Neural cell (in vitro differentiated cells): ENCODE measurements at regions not wholly inside any gene's neighbourhood (a gene's known extent, or its start where the extent isn't known, plus 50 kb on each side); places are given as distances from the start of the nearest gene placed in this dataset.

Experiments
- H2AFZ ChIP-seq: fragments of 200-600, 300-800 bp; sonication (generic), shearing (Covaris generic); 2 replicates; pipeline ENCODE4 v1.6.0; 2014; ENCODE audit warnings: low read depth, mild to moderate bottlenecking, antibody characterized with exemption, low read length, moderate library complexity
- H3F3A ChIP-seq: fragments of 200-600 bp; shearing (Covaris generic); 2 replicates; pipeline ENCODE4 v1.6.1; 2016; ENCODE audit warnings: mild to moderate bottlenecking, moderate library complexity, mixed read lengths, antibody characterized with exemption, low read length; ENCODE audit not compliant: insufficient read depth, poor library complexity, severe bottlenecking
- H3K27ac ChIP-seq: fragments of 200-600, 300-800 bp; sonication (generic), shearing (Covaris generic); 2 replicates; pipeline ENCODE4 v1.5.1; 2014; ENCODE audit warnings: mild to moderate bottlenecking, low read length, moderate library complexity
- H3K27me3 ChIP-seq: fragments of 300-800, 200-600 bp; sonication (generic), shearing (Covaris generic); 2 replicates; pipeline ENCODE4 v1.6.0; 2014; ENCODE audit warnings: mild to moderate bottlenecking, low read depth, low read length, moderate library complexity; ENCODE audit not compliant: insufficient read depth
- H3K36me3 ChIP-seq: fragments of 300-800, 200-600 bp; sonication (generic), shearing (Covaris generic); 2 replicates; pipeline ENCODE4 v1.5.1; 2014; ENCODE audit warnings: mild to moderate bottlenecking, antibody characterized with exemption, low read length, moderate library complexity; ENCODE audit not compliant: insufficient read depth
- H3K4me2 ChIP-seq: fragments of 300-800, 200-600 bp; sonication (generic), shearing (Covaris generic); 2 replicates; pipeline ENCODE4 v1.6.0; 2014; ENCODE audit warnings: mild to moderate bottlenecking, low read length
- H3K4me3 ChIP-seq: fragments of 300-800, 200-600 bp; sonication (generic), shearing (Covaris generic); 2 replicates; pipeline ENCODE4 v1.5.1; 2014; ENCODE audit warnings: mild to moderate bottlenecking, low read length, moderate library complexity
- H3K79me2 ChIP-seq: fragments of 200-600 bp; shearing (Covaris generic); replicated peaks from 2 replicates; pipeline ENCODE4 v1.6.0; 2014; ENCODE audit warnings: mild to moderate bottlenecking, low read length, moderate library complexity; ENCODE audit not compliant: insufficient read depth
- H3K9ac ChIP-seq: fragments of 300-800, 200-600 bp; sonication (generic), shearing (Covaris generic); 2 replicates; pipeline ENCODE4 v1.6.1; 2016; ENCODE audit warnings: mild to moderate bottlenecking, low read length, mixed read lengths
- H3K9me2 ChIP-seq: fragments of 200-600 bp; shearing (Covaris generic); 2 replicates; pipeline ENCODE4 v1.6.1; 2016; ENCODE audit warnings: mild to moderate bottlenecking, low read length, mixed read lengths; ENCODE audit not compliant: insufficient read depth
- H3K9me3 ChIP-seq: fragments of 200-600, 300-800 bp; sonication (generic), shearing (Covaris generic); 2 replicates; pipeline ENCODE4 v1.6.1; 2016; ENCODE audit warnings: mild to moderate bottlenecking, mixed run types, low read length, moderate library complexity, mixed read lengths
- H4K20me1 ChIP-seq: fragments of 200-600 bp; shearing (Covaris generic); 2 replicates; pipeline ENCODE4 v1.6.1; 2016; ENCODE audit warnings: mild to moderate bottlenecking, mixed run types; ENCODE audit not compliant: insufficient read depth
- EP300 ChIP-seq: fragments of 450-650 bp; conservative IDR thresholded peaks from 2 replicates; pipeline ENCODE4 v1.6.1; 2014; ENCODE audit warnings: antibody characterized with exemption, mild to moderate bottlenecking, moderate library complexity; ENCODE audit not compliant: poor library complexity, severe bottlenecking
- EZH2 ChIP-seq: fragments of 200-600, 300-800 bp; shearing (Covaris generic), sonication (generic); IDR thresholded peaks from 2 replicates; pipeline ENCODE4 v1.6.1; 2014; ENCODE audit warnings: antibody characterized with exemption, low read length, borderline replicate concordance, mild to moderate bottlenecking; ENCODE audit not compliant: insufficient read depth, poor library complexity, severe bottlenecking
- MXI1 ChIP-seq: fragments of 450-650 bp; conservative IDR thresholded peaks from 2 replicates; pipeline ENCODE4 v1.6.1; 2014; ENCODE audit warnings: antibody characterized with exemption, mild to moderate bottlenecking; ENCODE audit not compliant: poor library complexity, severe bottlenecking
- POLR2AphosphoS5 ChIP-seq: IDR thresholded peaks from 2 replicates; pipeline ENCODE4 v1.6.1; 2012
- RAD21 ChIP-seq: fragments of 450-650 bp; conservative IDR thresholded peaks from 2 replicates; pipeline ENCODE4 v1.6.1; 2014; ENCODE audit warnings: antibody characterized with exemption, mild to moderate bottlenecking, moderate library complexity
- SMC3 ChIP-seq: fragments of 450-650 bp; conservative IDR thresholded peaks from 2 replicates; pipeline ENCODE4 v1.6.1; 2014; ENCODE audit warnings: antibody characterized with exemption, mild to moderate bottlenecking, moderate library complexity; ENCODE audit not compliant: poor library complexity
- TAF1 ChIP-seq: IDR thresholded peaks from 2 replicates; pipeline ENCODE4 v1.6.1; 2012; ENCODE audit warnings: low read depth
- TF ChIP-seq, protein P1 (sequence below): IDR thresholded peaks from 2 replicates; pipeline ENCODE4 v1.6.1; 2012; ENCODE audit warnings: borderline replicate concordance
- TF ChIP-seq, protein P2 (sequence below): fragments of 450-650 bp; IDR thresholded peaks from 2 replicates; pipeline ENCODE4 v1.5.1; 2014; ENCODE audit warnings: antibody characterized with exemption, mild to moderate bottlenecking, moderate library complexity; ENCODE audit not compliant: poor library complexity, severe bottlenecking

DNA sequence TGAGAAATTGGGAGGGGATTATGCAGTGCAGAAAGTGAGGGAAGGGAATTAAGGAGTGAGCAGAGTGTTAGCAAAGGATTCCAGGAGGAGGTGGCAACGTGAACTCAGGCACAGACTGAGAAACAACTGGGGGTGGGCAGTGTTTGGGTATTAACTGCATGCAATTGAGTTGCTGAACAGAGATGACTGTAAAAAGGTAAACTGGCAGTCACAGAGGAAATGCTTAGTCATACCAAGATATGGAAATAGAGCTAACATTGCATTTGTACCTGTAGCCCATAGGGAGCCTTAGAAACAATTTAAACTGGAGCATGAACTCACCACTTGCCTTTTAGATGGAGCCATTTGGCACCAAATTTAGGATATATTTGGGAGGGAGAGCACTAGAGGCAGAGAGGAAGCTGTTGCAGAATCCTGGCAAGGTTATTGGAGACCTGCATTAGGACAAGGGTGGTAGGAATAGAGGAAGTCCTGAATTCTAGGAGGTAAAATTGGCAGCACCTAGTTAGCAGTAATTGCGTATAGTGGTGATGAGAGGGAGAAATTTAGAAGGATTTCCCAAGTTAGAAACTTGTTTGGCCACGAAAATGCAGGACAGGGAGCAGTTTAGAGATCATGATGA lies 100.6 kb upstream of the FRY start:
- Histone ChIP-seq H3K36me3 (no peaks in the 10 kb centered on the region), H3K4me3 (no peak overlapping the region), H4K20me1 (no peaks in the 10 kb centered on the region), H3K79me2 (no peaks in the 10 kb centered on the region), H3K4me2 (no peak overlapping the region), H3K9me2 (no peaks in the 10 kb centered on the region), H3K9me3 (no peaks in the 10 kb centered on the region), H3K27me3 (no peaks in the 10 kb centered on the region), H3F3A (no peaks in the 10 kb centered on the region), H2AFZ (no peak overlapping the region), H3K9ac (no peak overlapping the region), H3K27ac (no peak overlapping the region)
- TF ChIP-seq, protein P1, sequence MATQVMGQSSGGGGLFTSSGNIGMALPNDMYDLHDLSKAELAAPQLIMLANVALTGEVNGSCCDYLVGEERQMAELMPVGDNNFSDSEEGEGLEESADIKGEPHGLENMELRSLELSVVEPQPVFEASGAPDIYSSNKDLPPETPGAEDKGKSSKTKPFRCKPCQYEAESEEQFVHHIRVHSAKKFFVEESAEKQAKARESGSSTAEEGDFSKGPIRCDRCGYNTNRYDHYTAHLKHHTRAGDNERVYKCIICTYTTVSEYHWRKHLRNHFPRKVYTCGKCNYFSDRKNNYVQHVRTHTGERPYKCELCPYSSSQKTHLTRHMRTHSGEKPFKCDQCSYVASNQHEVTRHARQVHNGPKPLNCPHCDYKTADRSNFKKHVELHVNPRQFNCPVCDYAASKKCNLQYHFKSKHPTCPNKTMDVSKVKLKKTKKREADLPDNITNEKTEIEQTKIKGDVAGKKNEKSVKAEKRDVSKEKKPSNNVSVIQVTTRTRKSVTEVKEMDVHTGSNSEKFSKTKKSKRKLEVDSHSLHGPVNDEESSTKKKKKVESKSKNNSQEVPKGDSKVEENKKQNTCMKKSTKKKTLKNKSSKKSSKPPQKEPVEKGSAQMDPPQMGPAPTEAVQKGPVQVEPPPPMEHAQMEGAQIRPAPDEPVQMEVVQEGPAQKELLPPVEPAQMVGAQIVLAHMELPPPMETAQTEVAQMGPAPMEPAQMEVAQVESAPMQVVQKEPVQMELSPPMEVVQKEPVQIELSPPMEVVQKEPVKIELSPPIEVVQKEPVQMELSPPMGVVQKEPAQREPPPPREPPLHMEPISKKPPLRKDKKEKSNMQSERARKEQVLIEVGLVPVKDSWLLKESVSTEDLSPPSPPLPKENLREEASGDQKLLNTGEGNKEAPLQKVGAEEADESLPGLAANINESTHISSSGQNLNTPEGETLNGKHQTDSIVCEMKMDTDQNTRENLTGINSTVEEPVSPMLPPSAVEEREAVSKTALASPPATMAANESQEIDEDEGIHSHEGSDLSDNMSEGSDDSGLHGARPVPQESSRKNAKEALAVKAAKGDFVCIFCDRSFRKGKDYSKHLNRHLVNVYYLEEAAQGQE: no peak
- TF ChIP-seq TAF1 (no peak), RAD21 (no peak), SMC3 (no peak), MXI1 (no peak), EZH2 (no peak), POLR2AphosphoS5 (no peak)
- TF ChIP-seq, protein P2, sequence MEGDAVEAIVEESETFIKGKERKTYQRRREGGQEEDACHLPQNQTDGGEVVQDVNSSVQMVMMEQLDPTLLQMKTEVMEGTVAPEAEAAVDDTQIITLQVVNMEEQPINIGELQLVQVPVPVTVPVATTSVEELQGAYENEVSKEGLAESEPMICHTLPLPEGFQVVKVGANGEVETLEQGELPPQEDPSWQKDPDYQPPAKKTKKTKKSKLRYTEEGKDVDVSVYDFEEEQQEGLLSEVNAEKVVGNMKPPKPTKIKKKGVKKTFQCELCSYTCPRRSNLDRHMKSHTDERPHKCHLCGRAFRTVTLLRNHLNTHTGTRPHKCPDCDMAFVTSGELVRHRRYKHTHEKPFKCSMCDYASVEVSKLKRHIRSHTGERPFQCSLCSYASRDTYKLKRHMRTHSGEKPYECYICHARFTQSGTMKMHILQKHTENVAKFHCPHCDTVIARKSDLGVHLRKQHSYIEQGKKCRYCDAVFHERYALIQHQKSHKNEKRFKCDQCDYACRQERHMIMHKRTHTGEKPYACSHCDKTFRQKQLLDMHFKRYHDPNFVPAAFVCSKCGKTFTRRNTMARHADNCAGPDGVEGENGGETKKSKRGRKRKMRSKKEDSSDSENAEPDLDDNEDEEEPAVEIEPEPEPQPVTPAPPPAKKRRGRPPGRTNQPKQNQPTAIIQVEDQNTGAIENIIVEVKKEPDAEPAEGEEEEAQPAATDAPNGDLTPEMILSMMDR: no peak

DNA sequence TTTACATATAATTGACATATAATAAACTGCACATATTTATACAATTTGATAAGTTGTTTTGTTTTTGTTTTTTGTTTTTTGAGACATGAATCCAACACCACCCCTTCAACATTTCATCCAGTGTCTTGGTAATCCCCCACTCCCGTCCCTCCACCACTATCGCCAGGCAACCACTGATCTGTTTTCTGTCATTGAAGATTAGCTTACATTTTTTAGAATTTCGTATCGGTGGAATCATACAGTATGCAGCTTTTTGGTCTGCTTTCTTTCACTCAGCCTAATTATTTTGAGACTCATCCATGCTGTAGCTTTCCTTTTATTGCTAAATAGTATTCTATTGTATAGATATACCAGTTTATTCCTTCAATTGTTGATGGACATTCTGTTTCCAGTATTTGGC lies 94.1 kb upstream of the FRY start:
- Histone ChIP-seq H3K79me2 (no peaks in the 10 kb centered on the region), H3K4me3 (no peak overlapping the region), H3K4me2 (no peak overlapping the region), H3K9ac (no peak overlapping the region), H3F3A (no peaks in the 10 kb centered on the region), H3K27ac (no peak overlapping the region), H3K36me3 (no peaks in the 10 kb centered on the region), H3K9me3 (no peaks in the 10 kb centered on the region), H3K27me3 (no peaks in the 10 kb centered on the region), H2AFZ (no peak overlapping the region), H3K9me2 (no peaks in the 10 kb centered on the region), H4K20me1 (no peaks in the 10 kb centered on the region)
- TF ChIP-seq POLR2AphosphoS5 (no peak), RAD21 (no peak)

DNA sequence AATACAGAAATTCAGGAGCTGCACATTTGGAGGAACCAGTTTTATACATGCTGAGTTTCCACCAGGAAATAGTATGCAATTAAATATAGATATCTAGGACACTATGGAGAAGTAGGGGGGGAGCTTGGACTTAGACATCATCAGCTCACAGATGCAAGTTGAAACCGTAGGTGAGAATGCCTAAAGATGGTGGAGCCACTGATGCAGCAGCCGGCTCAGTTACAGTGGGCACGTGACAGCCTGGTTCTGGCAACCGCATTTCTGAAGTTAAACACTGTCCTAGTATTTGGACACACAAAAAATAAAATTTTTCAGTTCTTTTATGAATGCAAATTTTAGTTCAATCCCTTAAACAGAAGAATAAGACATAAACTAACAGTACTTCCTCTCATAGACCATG lies 91.5 kb upstream of the FRY start:
- no peaks in the 10 kb centered on the region for H3F3A ChIP-seq
- no peak overlapping the region for H3K4me2 ChIP-seq
- no peaks in the 10 kb centered on the region for H3K27me3 ChIP-seq

More for the DNA sequence above, 91.5 kb upstream of the FRY start:
- H3K9me2 ChIP-seq: no peaks in the 10 kb centered on the region
- H2AFZ ChIP-seq: no peak overlapping the region
- no peak overlapping the region for H3K27ac ChIP-seq
- TF ChIP-seq RAD21: no peak
- no peak for TF ChIP-seq EP300
- no peaks in the 10 kb centered on the region for H4K20me1 ChIP-seq
- H3K9me3 ChIP-seq: no peaks in the 10 kb centered on the region
- no peak overlapping the region for H3K4me3 ChIP-seq
- no peaks in the 10 kb centered on the region for H3K36me3 ChIP-seq
- H3K9ac ChIP-seq: no peak overlapping the region
- H3K79me2 ChIP-seq: no peaks in the 10 kb centered on the region
